Keratinocyte (primary cell): ENCODE measurements at regions not wholly inside any gene's neighbourhood (a gene's known extent, or its start where the extent isn't known, plus 50 kb on each side); places are given as distances from the start of the nearest gene placed in this dataset.

Experiments
- DNase-seq: peaks from one replicate; pipeline ENCODE4 v3.0.0-alpha.2; 2011; ENCODE audit warnings: low read depth, missing footprints, low spot score
- FAIRE-seq: peaks from 2 replicates; lab custom pipeline; 2011; peaks lifted over from hg19 to GRCh38; lab: Jason Lieb, UNC
- H2AFZ ChIP-seq: 2 replicates; pipeline ENCODE4 v1.6.0; 2012; ENCODE audit warnings: low read length, control low read depth, inconsistent platforms; ENCODE audit not compliant: control insufficient read depth
- H3K27ac ChIP-seq: 2 replicates; pipeline ENCODE4 v1.5.1; 2011; ENCODE audit warnings: low read length; ENCODE audit not compliant: control insufficient read depth, insufficient read depth
- H3K27me3 ChIP-seq: 3 replicates; pipeline ENCODE4 v1.6.0; 2011; ENCODE audit warnings: low read length; ENCODE audit not compliant: control insufficient read depth, insufficient read depth; ENCODE audit errors: extremely low read depth
- H3K36me3 ChIP-seq, 2 experiments: 2 replicates in 1 of 2; 3 replicates in 1 of 2; pipeline ENCODE4 v1.5.1; 2011; ENCODE audit warnings: low read length in 2 of 2, mild to moderate bottlenecking in 1 of 2; ENCODE audit not compliant: control insufficient read depth in 2 of 2, insufficient read depth in 2 of 2; ENCODE audit errors: extremely low read depth in 1 of 2
- H3K4me1 ChIP-seq: 3 replicates; pipeline ENCODE4 v1.5.1; 2011; ENCODE audit warnings: low read length; ENCODE audit not compliant: control insufficient read depth, insufficient read depth; ENCODE audit errors: extremely low read depth
- H3K4me2 ChIP-seq: 3 replicates; pipeline ENCODE4 v1.6.0; 2011; ENCODE audit warnings: low read depth, low read length; ENCODE audit not compliant: control insufficient read depth, insufficient read depth; ENCODE audit errors: extremely low read depth
- H3K4me3 ChIP-seq, 3 experiments: fragments of 200-600 bp in 1 of 3; sonication (generic) in 1 of 3; 2 replicates in 2 of 3; 3 replicates in 1 of 3; pipeline ENCODE4 v1.5.1; 2011 to 2016; ENCODE audit warnings: low read length in 3 of 3, mild to moderate bottlenecking in 3 of 3, control low read depth in 2 of 3, inconsistent platforms in 1 of 3, low read depth in 1 of 3, mixed read lengths in 1 of 3, mixed run types in 1 of 3, moderate library complexity in 1 of 3; ENCODE audit not compliant: control insufficient read depth in 2 of 3, insufficient read depth in 2 of 3; ENCODE audit errors: extremely low read depth in 1 of 3
- H3K79me2 ChIP-seq: 2 replicates; pipeline ENCODE4 v1.6.0; 2012; ENCODE audit warnings: low read length; ENCODE audit not compliant: control insufficient read depth, insufficient read depth
- H3K9ac ChIP-seq: 3 replicates; pipeline ENCODE4 v1.6.0; 2011; ENCODE audit warnings: low read length; ENCODE audit not compliant: control insufficient read depth, insufficient read depth; ENCODE audit errors: extremely low read depth
- H3K9me1 ChIP-seq: 3 replicates; pipeline ENCODE4 v1.6.0; 2011; ENCODE audit warnings: low read length; ENCODE audit not compliant: control insufficient read depth, insufficient read depth; ENCODE audit errors: extremely low read depth
- H3K9me3 ChIP-seq: 2 replicates; pipeline ENCODE4 v1.5.1; 2012; ENCODE audit warnings: low read depth, low read length; ENCODE audit not compliant: control insufficient read depth
- H4K20me1 ChIP-seq: 3 replicates; pipeline ENCODE4 v1.6.0; 2011; ENCODE audit warnings: low read length; ENCODE audit not compliant: control insufficient read depth, insufficient read depth; ENCODE audit errors: extremely low read depth
- EZH2 ChIP-seq: IDR thresholded peaks from one replicate; pipeline ENCODE4 v1.6.1; 2012; ENCODE audit warnings: inconsistent platforms, mild to moderate bottlenecking, low read length, moderate library complexity
- dilution Hi-C: fragments of 300-500 bp; cut with MboI; formaldehyde crosslinking; loops from one replicate; pipeline ENCODE4 v1.7.0; 2020; ENCODE audit warnings: low sequenced_read_pairs; ENCODE audit not compliant: extremely low pct_ligation_motif_present
- TF ChIP-seq, protein P1 (sequence below), 3 experiments: IDR thresholded peaks in 1 of 3; conservative IDR thresholded peaks in 1 of 3; optimal IDR thresholded peaks in 1 of 3; 2 replicates in 2 of 3; 3 replicates in 1 of 3; pipeline versions ENCODE3 to v1.5.1; 2011; ENCODE audit warnings: low read length in 3 of 3, mild to moderate bottlenecking in 3 of 3, moderate library complexity in 2 of 3, control low read depth in 1 of 3, inconsistent platforms in 1 of 3; ENCODE audit not compliant: insufficient read depth in 2 of 3; ENCODE audit errors: extremely low read depth in 1 of 3

DNA sequence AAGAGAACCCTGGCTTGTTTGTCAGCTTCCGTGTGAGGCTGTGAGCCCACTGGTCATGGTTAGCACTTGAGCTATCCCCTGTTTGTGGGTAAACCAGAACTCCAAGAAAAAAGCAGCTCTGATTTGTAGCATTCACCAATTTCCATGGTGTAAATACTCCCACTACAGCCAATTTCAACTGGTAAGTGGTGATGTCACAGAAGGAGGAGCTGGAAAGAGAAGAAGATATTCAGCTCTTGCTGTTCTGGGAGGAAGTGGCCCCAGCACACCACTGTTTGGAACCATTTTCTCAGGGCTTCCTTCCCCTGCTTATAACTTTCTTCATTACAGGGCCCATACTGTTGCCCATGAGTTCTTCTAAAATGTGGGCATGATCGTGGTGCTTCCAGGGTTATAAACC, 500.1 kb upstream of the ZMIZ1 start:
- FAIRE-seq (no peak), DNase-seq (no peak)
- Histone ChIP-seq H3K79me2 (no peaks in the 10 kb centered on the region), H3K9me3 (no peaks in the 10 kb centered on the region), H3K4me3 (no peak overlapping the region), H3K9me1 (no peaks in the 10 kb centered on the region), H3K27me3 (peaks cover 10% of the 10 kb centered on the region), H3K4me1 (no peaks in the 10 kb centered on the region), H2AFZ (no peak overlapping the region), H3K4me2 (no peak overlapping the region), H4K20me1 (no peaks in the 10 kb centered on the region), H3K9ac (no peak overlapping the region), H3K27ac (no peak overlapping the region), H3K36me3 (no peaks in the 10 kb centered on the region)
- dilution Hi-C loops, result no loop called here
- TF ChIP-seq, protein P1, sequence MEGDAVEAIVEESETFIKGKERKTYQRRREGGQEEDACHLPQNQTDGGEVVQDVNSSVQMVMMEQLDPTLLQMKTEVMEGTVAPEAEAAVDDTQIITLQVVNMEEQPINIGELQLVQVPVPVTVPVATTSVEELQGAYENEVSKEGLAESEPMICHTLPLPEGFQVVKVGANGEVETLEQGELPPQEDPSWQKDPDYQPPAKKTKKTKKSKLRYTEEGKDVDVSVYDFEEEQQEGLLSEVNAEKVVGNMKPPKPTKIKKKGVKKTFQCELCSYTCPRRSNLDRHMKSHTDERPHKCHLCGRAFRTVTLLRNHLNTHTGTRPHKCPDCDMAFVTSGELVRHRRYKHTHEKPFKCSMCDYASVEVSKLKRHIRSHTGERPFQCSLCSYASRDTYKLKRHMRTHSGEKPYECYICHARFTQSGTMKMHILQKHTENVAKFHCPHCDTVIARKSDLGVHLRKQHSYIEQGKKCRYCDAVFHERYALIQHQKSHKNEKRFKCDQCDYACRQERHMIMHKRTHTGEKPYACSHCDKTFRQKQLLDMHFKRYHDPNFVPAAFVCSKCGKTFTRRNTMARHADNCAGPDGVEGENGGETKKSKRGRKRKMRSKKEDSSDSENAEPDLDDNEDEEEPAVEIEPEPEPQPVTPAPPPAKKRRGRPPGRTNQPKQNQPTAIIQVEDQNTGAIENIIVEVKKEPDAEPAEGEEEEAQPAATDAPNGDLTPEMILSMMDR (optimal IDR thresholded peaks at IDR 0.05 in 1 of 3, IDR thresholded peaks at IDR 0.05 in 1 of 3, conservative IDR thresholded peaks at IDR 0.05 in 1 of 3; ENCODE audit: extremely low read depth in 1 of 3, insufficient read depth in 2 of 3, low read length in 3 of 3), result no peak
- no peak for TF ChIP-seq EZH2

DNA sequence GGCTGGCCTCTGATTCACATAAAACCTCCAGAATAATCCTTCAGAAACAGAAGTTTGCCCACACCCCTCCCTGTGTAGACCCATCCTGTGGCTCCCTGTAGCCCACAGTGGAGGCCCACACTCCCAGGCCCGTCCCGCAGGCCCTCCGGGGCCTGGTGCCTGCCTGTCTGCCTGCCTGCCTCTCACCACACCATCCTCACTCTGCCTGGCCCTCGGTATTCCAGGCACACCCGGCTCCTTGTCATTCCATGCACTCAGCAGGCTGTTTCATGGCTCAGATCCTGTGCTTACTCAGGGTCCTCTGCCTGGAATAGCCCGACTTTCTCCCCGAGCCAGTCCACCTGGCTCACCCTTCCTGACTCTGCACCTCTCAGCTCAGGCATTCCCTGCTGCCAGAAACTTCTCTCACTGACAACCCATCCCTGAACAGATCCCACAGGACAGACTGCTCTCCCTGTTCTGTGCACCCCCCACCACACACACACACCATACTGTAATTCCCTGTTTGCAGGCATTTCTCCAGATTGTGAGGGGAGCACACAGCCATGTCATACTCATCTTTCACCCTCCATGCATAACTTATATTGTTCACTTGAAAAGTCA, 498.0 kb upstream of the ZMIZ1 start:
- H3K9me3 ChIP-seq, result no peaks in the 10 kb centered on the region
- no peak overlapping the region for H3K9ac ChIP-seq
- H3K4me1 ChIP-seq, result no peaks in the 10 kb centered on the region
- no peaks in the 10 kb centered on the region for H3K36me3 ChIP-seq
- H3K79me2 ChIP-seq, result no peaks in the 10 kb centered on the region
- H4K20me1 ChIP-seq, result no peaks in the 10 kb centered on the region
- H3K4me2 ChIP-seq, result no peak overlapping the region
- TF ChIP-seq EZH2, result no peak
- TF ChIP-seq, protein P1 (optimal IDR thresholded peaks at IDR 0.05 in 1 of 3, IDR thresholded peaks at IDR 0.05 in 1 of 3, conservative IDR thresholded peaks at IDR 0.05 in 1 of 3; ENCODE audit: extremely low read depth in 1 of 3, insufficient read depth in 2 of 3, low read length in 3 of 3), result no peak
- H3K9me1 ChIP-seq, result no peaks in the 10 kb centered on the region
- H2AFZ ChIP-seq, result no peak overlapping the region
- peaks cover 10% of the 10 kb centered on the region for H3K27me3 ChIP-seq
- dilution Hi-C loops, result no loop called here
- FAIRE-seq (no peak), DNase-seq (no peak)
- no peak overlapping the region for H3K27ac ChIP-seq
- H3K4me3 ChIP-seq, result no peak overlapping the region
